HepG2 (cell line): ENCODE measurements at regions not wholly inside any gene's neighbourhood (a gene's known extent, or its start where the extent isn't known, plus 50 kb on each side); places are given as distances from the start of the nearest gene placed in this dataset.

Experiments used
- ATAC-seq: fragments of 200-7000 bp; cut with Tn5 transposase; 3 replicates; pipeline ENCODE4 v1.9.1; 2020; ENCODE audit warnings: mild to moderate bottlenecking, moderate library complexity
- BruUV-seq: library from RNA; stranded (reverse); fragments of 400-500 nt; replicated peaks from 2 replicates; lab custom pipeline; 2021; lab: Mats Ljungman, UMichigan
- CTCF ChIA-PET: fragments of 300-600 bp; formaldehyde crosslinking; extraction: SDS; loops from one replicate; lab custom pipeline; 2021; ENCODE audit warnings: low total read pairs, inconsistent platforms, low intra/inter-chr PET ratio; lab: Yijun Ruan, JAX
- POLR2A ChIA-PET: fragments of 350-600 bp; sonication (Branson Sonifier 250); formaldehyde crosslinking; loops from one replicate; lab custom pipeline; 2020; ENCODE audit warnings: antibody characterized with exemption, inconsistent platforms; lab: Yijun Ruan, JAX
- DNase-seq: peaks from one replicate; pipeline ENCODE4 v3.0.0-alpha.2; 2015; ENCODE audit warnings: low spot score
- FAIRE-seq: peaks from 3 replicates; lab custom pipeline; 2011; peaks lifted over from hg19 to GRCh38; lab: Jason Lieb, UNC
- H2AFZ ChIP-seq: one replicate; pipeline ENCODE4 v1.6.1; 2011; ENCODE audit warnings: low read length, inconsistent platforms
- H3K27ac ChIP-seq: fragments of 300-600 bp; 3 replicates; pipeline ENCODE4 v1.8.0; 2011; ENCODE audit warnings: mixed run types, mild to moderate bottlenecking, mixed read lengths, low read length, inconsistent platforms; ENCODE audit not compliant: insufficient read depth; ENCODE audit errors: extremely low read length
- H3K27me3 ChIP-seq, 2 experiments: fragments of 200-600 bp in 1 of 2; 2 replicates in 1 of 2; 3 replicates in 1 of 2; pipeline versions ENCODE4 v1.6.0 to v1.8.0; 2011; ENCODE audit warnings: low read length in 2 of 2, mild to moderate bottlenecking in 2 of 2, moderate library complexity in 2 of 2, inconsistent platforms in 1 of 2; ENCODE audit not compliant: insufficient read depth in 2 of 2, control insufficient read depth in 1 of 2
- H3K36me3 ChIP-seq, 2 experiments: fragments of 200-600 bp in 1 of 2; replicated peaks in 1 of 2; 2 replicates in 1 of 2; 3 replicates in 1 of 2; pipeline versions ENCODE4 v1.5.1 to v1.8.0; 2011; ENCODE audit warnings: low read length in 2 of 2, inconsistent platforms in 1 of 2; ENCODE audit not compliant: insufficient read depth in 2 of 2, control insufficient read depth in 1 of 2
- H3K4me1 ChIP-seq: 2 replicates; pipeline ENCODE4 v1.5.1; 2012; ENCODE audit warnings: low read length, inconsistent platforms; ENCODE audit not compliant: insufficient read depth
- H3K4me2 ChIP-seq: 2 replicates; pipeline ENCODE4 v1.6.0; 2011; ENCODE audit warnings: low read depth, low read length, inconsistent platforms
- H3K4me3 ChIP-seq, 3 experiments: fragments of 200-600 bp in 1 of 3; sonication (generic), shearing (Covaris generic) in 1 of 3; replicated peaks in 1 of 3; 2 replicates each; pipeline ENCODE4 v1.5.1; 2011 to 2016; ENCODE audit warnings: low read length in 3 of 3, inconsistent platforms in 2 of 3, low read depth in 2 of 3, mild to moderate bottlenecking in 2 of 3, control low read depth in 1 of 3, mixed read lengths in 1 of 3; ENCODE audit not compliant: insufficient read depth in 1 of 3
- H3K79me2 ChIP-seq: one replicate; pipeline ENCODE4 v1.6.1; 2011; ENCODE audit warnings: low read length, inconsistent platforms; ENCODE audit not compliant: insufficient read depth
- H3K9ac ChIP-seq: 2 replicates; pipeline ENCODE4 v1.6.0; 2011; ENCODE audit warnings: mild to moderate bottlenecking, low read depth, low read length, inconsistent platforms; ENCODE audit not compliant: insufficient read depth
- H3K9me3 ChIP-seq: 2 replicates; pipeline ENCODE4 v1.5.1; 2012; ENCODE audit warnings: mild to moderate bottlenecking, low read length
- H4K20me1 ChIP-seq: 2 replicates; pipeline ENCODE4 v1.6.0; 2011; ENCODE audit warnings: inconsistent platforms, mild to moderate bottlenecking, low read length, moderate library complexity; ENCODE audit not compliant: insufficient read depth
- GZF1 ChIP-seq: sonication (generic); formaldehyde crosslinking; IDR thresholded peaks from 2 replicates; pipeline ENCODE4 v1.5.1; 2020; ENCODE audit warnings: mild to moderate bottlenecking, missing genetic modification reagents
- IRF2 ChIP-seq: IDR thresholded peaks from 2 replicates; pipeline ENCODE4 v1.6.1; 2018; ENCODE audit warnings: missing genetic modification reagents, missing compliant biosample characterization
- KDM3A ChIP-seq: IDR thresholded peaks from 2 replicates; pipeline ENCODE4 v1.6.1; 2018; ENCODE audit warnings: low read depth, missing compliant biosample characterization
- NBN ChIP-seq: fragments of 450-650 bp; conservative IDR thresholded peaks from 2 replicates; pipeline ENCODE4 v1.6.1; 2017
- PHF21A ChIP-seq: sonication (generic); formaldehyde crosslinking; IDR thresholded peaks from 2 replicates; pipeline ENCODE4 v1.5.0; 2020; ENCODE audit warnings: mild to moderate bottlenecking, missing genetic modification reagents
- POGZ ChIP-seq: sonication (generic); formaldehyde crosslinking; IDR thresholded peaks from 2 replicates; pipeline ENCODE4 v1.4.0; 2020; ENCODE audit warnings: mild to moderate bottlenecking, missing genetic modification reagents
- PRMT3 ChIP-seq: sonication (generic); formaldehyde crosslinking; IDR thresholded peaks from 2 replicates; pipeline ENCODE4 v1.8.1; 2022; ENCODE audit warnings: low read depth, mild to moderate bottlenecking, moderate library complexity, missing genetic modification reagents, borderline replicate concordance
- PTBP1 ChIP-seq: fragments of 200-400 bp; formaldehyde crosslinking; IDR thresholded peaks from 2 replicates; pipeline ENCODE4 v1.6.1; 2018; ENCODE audit warnings: low read length, low read depth; ENCODE audit not compliant: poor library complexity, severe bottlenecking
- SP2 ChIP-seq: sonication (generic); formaldehyde crosslinking; IDR thresholded peaks from 2 replicates; pipeline ENCODE4 v1.5.1; 2020; ENCODE audit warnings: mild to moderate bottlenecking, missing genetic modification reagents
- ZNF383 ChIP-seq: sonication (generic); formaldehyde crosslinking; IDR thresholded peaks from 2 replicates; pipeline ENCODE4 v1.4.0; 2020; ENCODE audit warnings: missing genetic modification reagents, mild to moderate bottlenecking, borderline replicate concordance
- ZNF703 ChIP-seq: sonication (generic); formaldehyde crosslinking; IDR thresholded peaks from 2 replicates; pipeline ENCODE4 v1.5.1; 2020; ENCODE audit warnings: missing genetic modification reagents, mild to moderate bottlenecking, moderate library complexity, borderline replicate concordance
- ZNF850 ChIP-seq: sonication (generic); formaldehyde crosslinking; conservative IDR thresholded peaks from 2 replicates; pipeline ENCODE4 v1.9.0; 2021; ENCODE audit warnings: mild to moderate bottlenecking, missing genetic modification reagents
- ZZZ3 ChIP-seq: sonication (generic); formaldehyde crosslinking; IDR thresholded peaks from 2 replicates; pipeline ENCODE4 v1.4.0; 2020; ENCODE audit warnings: missing genetic modification reagents, mild to moderate bottlenecking, borderline replicate concordance
- WGBS: methylation state at CpG from one replicate; pipeline ENCODE4 v1.1.6; 2017; ENCODE audit warnings: low lambda C conversion rate; 5-methylcytosine and 5-hydroxymethylcytosine counted together
- in situ Hi-C: cut with HindIII; loops from 2 replicates; pipeline ENCODE4 v1.10.0; 2017; ENCODE audit warnings: low pct_unique_long_range_greater_than_20kb; ENCODE audit not compliant: extremely low pct_ligation_motif_present
- intact Hi-C: fragments of 100-400 bp; cut with micrococcal nuclease; formaldehyde crosslinking; loops from one replicate; pipeline ENCODE4 v1.10.0; 2022; ENCODE audit not compliant: unreplicated experiment
- TF ChIP-seq, protein P1 (sequence below): IDR thresholded peaks from 2 replicates; pipeline ENCODE4 v1.6.1; 2016; ENCODE audit warnings: missing compliant biosample characterization, missing genetic modification reagents, borderline replicate concordance
- TF ChIP-seq, protein P2 (sequence below): sonication (generic); formaldehyde crosslinking; IDR thresholded peaks from 2 replicates; pipeline ENCODE4 v1.5.0; 2020; ENCODE audit warnings: missing genetic modification reagents
- TF ChIP-seq, protein P3 (sequence below): sonication (generic); formaldehyde crosslinking; IDR thresholded peaks from 2 replicates; pipeline ENCODE4 v1.5.0; 2020; ENCODE audit warnings: missing genetic modification reagents, mild to moderate bottlenecking, borderline replicate concordance
- TF ChIP-seq, protein P4 (sequence below): sonication (generic); formaldehyde crosslinking; conservative IDR thresholded peaks from 2 replicates; pipeline ENCODE4 v1.8.0; 2022; ENCODE audit warnings: mild to moderate bottlenecking, moderate library complexity, missing genetic modification reagents
- TF ChIP-seq, protein P5 (sequence below): sonication (generic); formaldehyde crosslinking; IDR thresholded peaks from 2 replicates; pipeline ENCODE4 v1.4.0; 2020; ENCODE audit warnings: missing genetic modification reagents, borderline replicate concordance

DNA sequence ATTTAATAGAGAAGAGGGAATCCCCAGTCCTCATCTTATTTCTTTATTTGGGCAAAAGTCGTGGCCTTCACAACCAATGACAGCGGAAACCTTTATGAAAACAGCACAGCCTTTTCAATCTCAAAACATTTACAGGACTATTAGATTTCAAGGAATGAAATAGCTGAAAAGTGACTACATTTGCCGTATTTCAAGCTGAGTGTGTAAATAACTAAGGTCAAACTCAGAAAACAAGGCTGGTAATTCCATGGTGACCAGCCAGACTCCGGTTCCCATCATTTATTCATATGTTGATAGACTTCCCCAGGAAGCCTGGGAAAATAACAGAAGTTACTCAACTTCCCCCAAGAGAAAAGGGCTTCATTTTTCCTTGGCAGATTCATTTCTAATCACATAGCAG, 457.3 kb upstream of the NFE2L3 start (continued):
- TF ChIP-seq ZZZ3 (CRISPR knock-in tag) (no peak), ZNF383 (no peak)

DNA sequence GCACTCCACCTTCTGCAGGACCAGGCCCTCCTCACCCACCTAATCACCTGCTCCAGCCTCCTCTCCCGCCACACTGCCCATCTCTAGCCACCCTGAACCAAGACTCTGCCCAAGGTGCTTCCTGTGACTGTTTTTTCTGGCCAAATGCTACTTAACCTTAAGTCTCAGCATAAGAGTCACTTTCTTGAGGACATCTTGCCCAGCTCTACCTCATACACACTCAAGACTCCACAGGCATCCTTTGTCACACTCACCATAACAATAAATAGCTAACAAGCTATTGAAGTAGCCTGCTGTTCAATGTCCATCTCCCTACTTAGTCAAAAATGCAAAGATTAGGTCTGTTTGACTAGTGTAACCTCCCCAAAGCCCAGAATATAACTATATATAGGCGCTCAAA, 455.4 kb upstream of the NFE2L3 start:
- Histone ChIP-seq H3K79me2 (no peaks in the 10 kb centered on the region), H4K20me1 (no peaks in the 10 kb centered on the region), H3K4me3 (no peak overlapping the region), H3K4me2 (no peak overlapping the region), H3K9ac (no peak overlapping the region), H3K9me3 (no peaks in the 10 kb centered on the region), H3K27ac (no peak overlapping the region), H3K4me1 (no peaks in the 10 kb centered on the region), H2AFZ (no peak overlapping the region), H3K27me3 (no peaks in the 10 kb centered on the region), H3K36me3 (no peaks in the 10 kb centered on the region)
- no peak for FAIRE-seq
- in situ Hi-C loops (no loop called here), intact Hi-C loops (no loop called here)
- ATAC-seq: no peak
- no peak for DNase-seq
- ChIA-PET POLR2A (no interaction called here), CTCF (no interaction called here)
- WGBS: 3% methylated on average over 2 of the region's 2 CpGs
- no TSS peak for BruUV-seq
- TF ChIP-seq GZF1: no peak
- no peak for TF ChIP-seq KDM3A (CRISPR knock-in tag)
- TF ChIP-seq ZNF703: no peak
- TF ChIP-seq, protein P1, sequence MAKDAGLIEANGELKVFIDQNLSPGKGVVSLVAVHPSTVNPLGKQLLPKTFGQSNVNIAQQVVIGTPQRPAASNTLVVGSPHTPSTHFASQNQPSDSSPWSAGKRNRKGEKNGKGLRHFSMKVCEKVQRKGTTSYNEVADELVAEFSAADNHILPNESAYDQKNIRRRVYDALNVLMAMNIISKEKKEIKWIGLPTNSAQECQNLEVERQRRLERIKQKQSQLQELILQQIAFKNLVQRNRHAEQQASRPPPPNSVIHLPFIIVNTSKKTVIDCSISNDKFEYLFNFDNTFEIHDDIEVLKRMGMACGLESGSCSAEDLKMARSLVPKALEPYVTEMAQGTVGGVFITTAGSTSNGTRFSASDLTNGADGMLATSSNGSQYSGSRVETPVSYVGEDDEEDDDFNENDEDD: no peak
- no peak for TF ChIP-seq ZNF850
- TF ChIP-seq, protein P2, sequence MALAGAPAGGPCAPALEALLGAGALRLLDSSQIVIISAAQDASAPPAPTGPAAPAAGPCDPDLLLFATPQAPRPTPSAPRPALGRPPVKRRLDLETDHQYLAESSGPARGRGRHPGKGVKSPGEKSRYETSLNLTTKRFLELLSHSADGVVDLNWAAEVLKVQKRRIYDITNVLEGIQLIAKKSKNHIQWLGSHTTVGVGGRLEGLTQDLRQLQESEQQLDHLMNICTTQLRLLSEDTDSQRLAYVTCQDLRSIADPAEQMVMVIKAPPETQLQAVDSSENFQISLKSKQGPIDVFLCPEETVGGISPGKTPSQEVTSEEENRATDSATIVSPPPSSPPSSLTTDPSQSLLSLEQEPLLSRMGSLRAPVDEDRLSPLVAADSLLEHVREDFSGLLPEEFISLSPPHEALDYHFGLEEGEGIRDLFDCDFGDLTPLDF (CRISPR knock-in tag): no peak
- no peak for TF ChIP-seq POGZ (CRISPR knock-in tag)
- no peak for TF ChIP-seq PRMT3 (CRISPR knock-in tag)
- TF ChIP-seq, protein P3, sequence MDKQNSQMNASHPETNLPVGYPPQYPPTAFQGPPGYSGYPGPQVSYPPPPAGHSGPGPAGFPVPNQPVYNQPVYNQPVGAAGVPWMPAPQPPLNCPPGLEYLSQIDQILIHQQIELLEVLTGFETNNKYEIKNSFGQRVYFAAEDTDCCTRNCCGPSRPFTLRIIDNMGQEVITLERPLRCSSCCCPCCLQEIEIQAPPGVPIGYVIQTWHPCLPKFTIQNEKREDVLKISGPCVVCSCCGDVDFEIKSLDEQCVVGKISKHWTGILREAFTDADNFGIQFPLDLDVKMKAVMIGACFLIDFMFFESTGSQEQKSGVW (CRISPR knock-in tag): no peak
- TF ChIP-seq, protein P4, sequence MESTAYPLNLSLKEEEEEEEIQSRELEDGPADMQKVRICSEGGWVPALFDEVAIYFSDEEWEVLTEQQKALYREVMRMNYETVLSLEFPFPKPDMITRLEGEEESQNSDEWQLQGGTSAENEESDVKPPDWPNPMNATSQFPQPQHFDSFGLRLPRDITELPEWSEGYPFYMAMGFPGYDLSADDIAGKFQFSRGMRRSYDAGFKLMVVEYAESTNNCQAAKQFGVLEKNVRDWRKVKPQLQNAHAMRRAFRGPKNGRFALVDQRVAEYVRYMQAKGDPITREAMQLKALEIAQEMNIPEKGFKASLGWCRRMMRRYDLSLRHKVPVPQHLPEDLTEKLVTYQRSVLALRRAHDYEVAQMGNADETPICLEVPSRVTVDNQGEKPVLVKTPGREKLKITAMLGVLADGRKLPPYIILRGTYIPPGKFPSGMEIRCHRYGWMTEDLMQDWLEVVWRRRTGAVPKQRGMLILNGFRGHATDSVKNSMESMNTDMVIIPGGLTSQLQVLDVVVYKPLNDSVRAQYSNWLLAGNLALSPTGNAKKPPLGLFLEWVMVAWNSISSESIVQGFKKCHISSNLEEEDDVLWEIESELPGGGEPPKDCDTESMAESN (CRISPR knock-in tag): no peak
- TF ChIP-seq NBN: no peak
- TF ChIP-seq, protein P5, sequence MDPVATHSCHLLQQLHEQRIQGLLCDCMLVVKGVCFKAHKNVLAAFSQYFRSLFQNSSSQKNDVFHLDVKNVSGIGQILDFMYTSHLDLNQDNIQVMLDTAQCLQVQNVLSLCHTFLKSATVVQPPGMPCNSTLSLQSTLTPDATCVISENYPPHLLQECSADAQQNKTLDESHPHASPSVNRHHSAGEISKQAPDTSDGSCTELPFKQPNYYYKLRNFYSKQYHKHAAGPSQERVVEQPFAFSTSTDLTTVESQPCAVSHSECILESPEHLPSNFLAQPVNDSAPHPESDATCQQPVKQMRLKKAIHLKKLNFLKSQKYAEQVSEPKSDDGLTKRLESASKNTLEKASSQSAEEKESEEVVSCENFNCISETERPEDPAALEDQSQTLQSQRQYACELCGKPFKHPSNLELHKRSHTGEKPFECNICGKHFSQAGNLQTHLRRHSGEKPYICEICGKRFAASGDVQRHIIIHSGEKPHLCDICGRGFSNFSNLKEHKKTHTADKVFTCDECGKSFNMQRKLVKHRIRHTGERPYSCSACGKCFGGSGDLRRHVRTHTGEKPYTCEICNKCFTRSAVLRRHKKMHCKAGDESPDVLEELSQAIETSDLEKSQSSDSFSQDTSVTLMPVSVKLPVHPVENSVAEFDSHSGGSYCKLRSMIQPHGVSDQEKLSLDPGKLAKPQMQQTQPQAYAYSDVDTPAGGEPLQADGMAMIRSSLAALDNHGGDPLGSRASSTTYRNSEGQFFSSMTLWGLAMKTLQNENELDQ (CRISPR knock-in tag): no peak
- no peak for TF ChIP-seq SP2 (CRISPR knock-in tag)
- no peak for TF ChIP-seq IRF2 (CRISPR knock-in tag)
- no peak for TF ChIP-seq PTBP1
- TF ChIP-seq PHF21A (CRISPR knock-in tag): no peak
